Fibroblast of mammary gland (primary cell): ENCODE measurements at regions not wholly inside any gene's neighbourhood (a gene's known extent, or its start where the extent isn't known, plus 50 kb on each side); places are given as distances from the start of the nearest gene placed in this dataset.

ENCODE experiments used
- DNase-seq: peaks from one replicate; pipeline ENCODE4 v3.0.0-alpha.2; 2010; ENCODE audit warnings: low read depth
- H3K4me3 ChIP-seq: 2 replicates; pipeline ENCODE4 v1.5.1; 2011; ENCODE audit warnings: low read depth, mild to moderate bottlenecking, low read length, moderate library complexity; ENCODE audit not compliant: control insufficient read depth
- CTCF ChIP-seq: conservative IDR thresholded peaks from 2 replicates; pipeline ENCODE4 v1.5.1; 2011; ENCODE audit warnings: low read depth, low read length, inconsistent platforms; ENCODE audit not compliant: control insufficient read depth, insufficient read depth

- no peak for DNase-seq
- no peak overlapping the region for H3K4me3 ChIP-seq
- no peak for TF ChIP-seq CTCF
Measured at GRCh38 chr20:7608250-7608649, 332.0 kb downstream of the HAO1 start.

GRCh38 chr20:7609251-7609650 lies 331.0 kb downstream of the HAO1 start:
- H3K4me3 ChIP-seq = no peak overlapping the region
- TF ChIP-seq CTCF = no peak
- DNase-seq = no peak

- no peak for DNase-seq
- H3K4me3 ChIP-seq = no peak overlapping the region
- TF ChIP-seq CTCF = no peak
Measured at GRCh38 chr20:7610681-7611080, 329.6 kb downstream of the HAO1 start.

GRCh38 chr20:7617797-7618196 lies 322.5 kb downstream of the HAO1 start:
- no peak for TF ChIP-seq CTCF

GRCh38 chr20:7622399-7622961 lies 317.8 kb downstream of the HAO1 start:
- H3K4me3 ChIP-seq = no peak overlapping the region
- no peak for DNase-seq
- no peak for TF ChIP-seq CTCF

More at GRCh38 chr20:7617797-7618196, 322.5 kb downstream of the HAO1 start:
- H3K4me3 ChIP-seq = no peak overlapping the region
- DNase-seq = no peak

- no peak for DNase-seq
- H3K4me3 ChIP-seq = no peak overlapping the region
- no peak for TF ChIP-seq CTCF
Measured at GRCh38 chr20:7624886-7625285, 315.4 kb downstream of the HAO1 start.
